Endothelial cell of umbilical vein (primary cell): ENCODE measurements at regions not wholly inside any gene's neighbourhood (a gene's known extent, or its start where the extent isn't known, plus 50 kb on each side); places are given as distances from the start of the nearest gene placed in this dataset.

Source experiments
- CTCF ChIP-seq, 2 donors: IDR thresholded peaks; 1 replicate in 1 of 2; 2 replicates in 1 of 2; pipeline ENCODE4 v1.5.1; 2011; ENCODE audit warnings: low read length in 2 of 2, mild to moderate bottlenecking in 2 of 2, moderate library complexity in 2 of 2, control low read depth in 1 of 2, inconsistent platforms in 1 of 2, low read depth in 1 of 2; ENCODE audit not compliant: insufficient read depth in 1 of 2; ENCODE audit errors: extremely low read depth in 1 of 2
- EZH2 ChIP-seq: IDR thresholded peaks from 2 replicates; pipeline ENCODE4 v1.6.1; 2012; ENCODE audit warnings: borderline replicate concordance, low read depth, mild to moderate bottlenecking, moderate library complexity, low read length, inconsistent platforms; ENCODE audit not compliant: severe bottlenecking
- JUN ChIP-seq: IDR thresholded peaks from 2 replicates; pipeline ENCODE4 v1.6.1; 2011; ENCODE audit warnings: borderline replicate concordance, low read depth; ENCODE audit not compliant: insufficient read length, insufficient read depth
- MAX ChIP-seq: IDR thresholded peaks from 2 replicates; pipeline ENCODE4 v1.6.1; 2011; ENCODE audit not compliant: insufficient read depth, insufficient read length
- MYC ChIP-seq: IDR thresholded peaks from one replicate; pipeline ENCODE4 v1.6.1; 2011; ENCODE audit warnings: mild to moderate bottlenecking, low read depth, low read length
- POLR2A ChIP-seq: IDR thresholded peaks from 2 replicates; pipeline ENCODE4 v1.6.1; 2012; ENCODE audit warnings: low read depth, mild to moderate bottlenecking, control low read depth, low read length
- POLR2AphosphoS5 ChIP-seq: IDR thresholded peaks from 2 replicates; pipeline ENCODE4 v1.6.1; 2012; ENCODE audit warnings: low read depth, mild to moderate bottlenecking, control low read depth, low read length, moderate library complexity; ENCODE audit not compliant: insufficient read depth

- TF ChIP-seq CTCF (IDR thresholded peaks at IDR 0.05; ENCODE audit: extremely low read depth in 1 of 2, insufficient read depth in 1 of 2, low read depth in 1 of 2, low read length in 2 of 2) (no peak), EZH2 (no peak), JUN (no peak), POLR2AphosphoS5 (no peak), MYC (no peak), POLR2A (no peak), MAX (no peak)
Observed at GRCh38 chr1:31127266-31127665, 61.7 kb upstream of the PUM1 start.
